H1 (cell line): ENCODE measurements at regions not wholly inside any gene's neighbourhood (a gene's known extent, or its start where the extent isn't known, plus 50 kb on each side); places are given as distances from the start of the nearest gene placed in this dataset.

ENCODE experiments used
- CEBPB ChIP-seq: IDR thresholded peaks from 2 replicates; pipeline ENCODE4 v1.6.1; 2012; ENCODE audit warnings: low read depth, low read length
- CTCF ChIP-seq, 3 experiments: IDR thresholded peaks; 1 replicate in 2 of 3; 2 replicates in 1 of 3; pipeline versions ENCODE4 v1.5.1 to v1.6.1; 2011; ENCODE audit warnings: low read length in 3 of 3, mild to moderate bottlenecking in 3 of 3, inconsistent platforms in 2 of 3, low read depth in 1 of 3, moderate library complexity in 1 of 3; ENCODE audit not compliant: insufficient read depth in 1 of 3; ENCODE audit errors: control extremely low read depth in 1 of 3
- EZH2 ChIP-seq: fragments of 200-600 bp; sonication (generic); IDR thresholded peaks from 2 replicates; pipeline ENCODE4 v1.7.1; 2012; ENCODE audit warnings: low read depth, mild to moderate bottlenecking, moderate library complexity, low read length, inconsistent platforms; ENCODE audit not compliant: severe bottlenecking
- FOSL1 ChIP-seq: IDR thresholded peaks from 2 replicates; pipeline ENCODE4 v1.6.1; 2011; ENCODE audit warnings: mild to moderate bottlenecking, low read depth, low read length, moderate library complexity; ENCODE audit not compliant: insufficient read depth
- JUND ChIP-seq: IDR thresholded peaks from 2 replicates; pipeline ENCODE4 v1.6.1; 2011; ENCODE audit warnings: mild to moderate bottlenecking, improper control_type of control experiment, low read length
- KDM5A ChIP-seq: fragments of 200-600 bp; IDR thresholded peaks from 2 replicates; pipeline ENCODE4 v1.7.1; 2012; ENCODE audit warnings: mild to moderate bottlenecking, low read length, inconsistent platforms, mixed read lengths
- MAFK ChIP-seq: IDR thresholded peaks from 2 replicates; pipeline ENCODE4 v1.6.1; 2012; ENCODE audit warnings: low read depth, mild to moderate bottlenecking, improper control_type of control experiment, low read length
- MAX ChIP-seq: IDR thresholded peaks from 2 replicates; pipeline ENCODE4 v1.6.1; 2012; ENCODE audit warnings: inconsistent platforms
- POLR2A ChIP-seq, 2 experiments: IDR thresholded peaks; 1 replicate in 1 of 2; 2 replicates in 1 of 2; pipeline ENCODE4 v1.6.1; 2011; ENCODE audit warnings: low read depth in 2 of 2, low read length in 2 of 2, mild to moderate bottlenecking in 2 of 2; ENCODE audit errors: control extremely low read depth in 1 of 2
- RAD21 ChIP-seq, 2 experiments: IDR thresholded peaks in 1 of 2; conservative IDR thresholded peaks in 1 of 2; 2 replicates each; pipeline ENCODE4 v1.6.1; 2011; ENCODE audit warnings: low read depth in 2 of 2, low read length in 2 of 2, improper control_type of control experiment in 1 of 2, inconsistent platforms in 1 of 2, mild to moderate bottlenecking in 1 of 2, moderate library complexity in 1 of 2
- RBBP5 ChIP-seq: IDR thresholded peaks from 2 replicates; pipeline ENCODE4 v1.7.1; 2012; ENCODE audit warnings: low read depth, mild to moderate bottlenecking, inconsistent platforms, low read length, moderate library complexity, borderline replicate concordance
- RFX5 ChIP-seq: IDR thresholded peaks from 2 replicates; pipeline ENCODE4 v1.6.1; 2011; ENCODE audit warnings: low read depth, low read length, improper control_type of control experiment, borderline replicate concordance
- SAP30 ChIP-seq: fragments of 300-600 bp; sonication (generic); IDR thresholded peaks from 2 replicates; pipeline ENCODE4 v1.7.1; 2012; ENCODE audit warnings: low read length, moderate library complexity, mild to moderate bottlenecking, inconsistent platforms; ENCODE audit not compliant: insufficient read depth, insufficient replicate concordance
- YY1 ChIP-seq: IDR thresholded peaks from 2 replicates; pipeline ENCODE4 v1.6.1; 2011; ENCODE audit warnings: low read depth, mild to moderate bottlenecking, low read length

GRCh38 chr2:45153121-45153520, 143.9 kb upstream of the SIX2 start:
- TF ChIP-seq SAP30 (no peak), CTCF (IDR thresholded peaks at IDR 0.05; ENCODE audit: control extremely low read depth in 1 of 3, insufficient read depth in 1 of 3, low read depth in 1 of 3, low read length in 3 of 3) (no peak), CEBPB (no peak), RAD21 (IDR thresholded peaks at IDR 0.05 in 1 of 2, conservative IDR thresholded peaks at IDR 0.05 in 1 of 2; ENCODE audit: low read depth in 2 of 2, low read length in 2 of 2) (no peak), FOSL1 (no peak), MAX (no peak), YY1 (no peak), KDM5A (no peak), POLR2A (IDR thresholded peaks at IDR 0.05; ENCODE audit: control extremely low read depth in 1 of 2, low read depth in 2 of 2, low read length in 2 of 2) (no peak), RBBP5 (no peak), MAFK (no peak), RFX5 (no peak), JUND (no peak), EZH2 (no peak)
